DOHH2 (cell line): ENCODE measurements at regions not wholly inside any gene's neighbourhood (a gene's known extent, or its start where the extent isn't known, plus 50 kb on each side); places are given as distances from the start of the nearest gene placed in this dataset.

Experiments
- CTCF ChIP-seq: fragments of 200-600 bp; sonication (generic); IDR thresholded peaks from one replicate; pipeline ENCODE4 v1.5.1; 2014; ENCODE audit warnings: antibody characterized with exemption, mild to moderate bottlenecking, low read depth, low read length; ENCODE audit not compliant: poor library complexity, severe bottlenecking
- EZH2phosphoT487 ChIP-seq: fragments of 200-600 bp; sonication (generic); IDR thresholded peaks from 2 replicates; pipeline ENCODE4 v1.6.1; 2017; ENCODE audit warnings: borderline replicate concordance, mild to moderate bottlenecking, antibody characterized with exemption, low read length, moderate library complexity, mixed read lengths

GRCh38 chr4:131419147-131419546 lies 1729.9 kb upstream of the PCDH10 start:
- TF ChIP-seq CTCF (no peak), EZH2phosphoT487 (no peak)
